IMR-90 (cell line): ENCODE measurements at regions not wholly inside any gene's neighbourhood (a gene's known extent, or its start where the extent isn't known, plus 50 kb on each side); places are given as distances from the start of the nearest gene placed in this dataset.

Source experiments
- ATAC-seq: fragments of 200-7000 bp; cut with Tn5 transposase; 2 replicates; pipeline ENCODE4 v1.9.1; 2020; ENCODE audit warnings: low read depth, mild to moderate bottlenecking, moderate library complexity
- BruUV-seq: library from RNA; stranded (reverse); fragments of 400-500 nt; replicated peaks from 2 replicates; lab custom pipeline; 2021; lab: Mats Ljungman, UMichigan
- CTCF ChIA-PET: fragments of 300-600 bp; formaldehyde crosslinking; extraction: SDS; loops from one replicate; lab custom pipeline; 2021; ENCODE audit warnings: antibody characterized with exemption; lab: Yijun Ruan, JAX
- POLR2A ChIA-PET: fragments of 300-600 bp; sonication (Branson Sonifier 250); formaldehyde crosslinking; loops from one replicate; lab custom pipeline; 2022; ENCODE audit warnings: antibody characterized with exemption; ENCODE audit not compliant: unreplicated experiment; lab: Charles Lee
- DNase-seq: peaks from one replicate; pipeline ENCODE4 v3.0.0; 2013
- H2AFZ ChIP-seq: replicated peaks from 2 replicates; pipeline ENCODE3; 2013; ENCODE audit warnings: low read length, mild to moderate bottlenecking; ENCODE audit not compliant: poor library complexity
- H2AK5ac ChIP-seq: 2 replicates; pipeline ENCODE4 v1.6.1; 2013; ENCODE audit warnings: low read depth, low read length, inconsistent platforms
- H2AK9ac ChIP-seq: replicated peaks from 2 replicates; pipeline ENCODE3; 2013; ENCODE audit warnings: mild to moderate bottlenecking, low read depth, low read length, moderate library complexity; ENCODE audit not compliant: poor library complexity
- H2BK120ac ChIP-seq: 2 replicates; pipeline ENCODE4 v1.6.1; 2013; ENCODE audit warnings: low read depth, low read length, inconsistent platforms
- H2BK15ac ChIP-seq: 3 replicates; pipeline ENCODE4 v1.6.1; 2013; ENCODE audit warnings: low read depth, low read length, inconsistent platforms
- H2BK20ac ChIP-seq: 2 replicates; pipeline ENCODE4 v1.6.1; 2013; ENCODE audit warnings: low read depth, mild to moderate bottlenecking, inconsistent platforms, low read length, moderate library complexity
- H2BK5ac ChIP-seq: 2 replicates; pipeline ENCODE4 v1.6.1; 2013; ENCODE audit warnings: mild to moderate bottlenecking, low read depth, low read length, inconsistent platforms; ENCODE audit not compliant: poor library complexity, severe bottlenecking
- H3K14ac ChIP-seq: replicated peaks from 2 replicates; pipeline ENCODE4 v1.6.1; 2013; ENCODE audit warnings: low read depth, low read length, inconsistent platforms
- H3K18ac ChIP-seq: 2 replicates; pipeline ENCODE4 v1.6.1; 2013; ENCODE audit warnings: low read depth, low read length, control low read depth
- H3K23ac ChIP-seq: 2 replicates; pipeline ENCODE4 v1.6.1; 2013; ENCODE audit warnings: low read depth, low read length, inconsistent platforms
- H3K27ac ChIP-seq: 2 replicates; pipeline ENCODE4 v1.5.1; 2013; ENCODE audit warnings: mild to moderate bottlenecking, control low read depth, low read length; ENCODE audit not compliant: insufficient read depth
- H3K27me3 ChIP-seq: 2 replicates; pipeline ENCODE4 v1.6.1; 2013; ENCODE audit warnings: low read length; ENCODE audit not compliant: control insufficient read depth, insufficient read depth
- H3K36me3 ChIP-seq: 2 replicates; pipeline ENCODE4 v1.6.1; 2013; ENCODE audit warnings: low read length, mixed read lengths; ENCODE audit not compliant: control insufficient read depth, insufficient read depth
- H3K4ac ChIP-seq: 2 replicates; pipeline ENCODE4 v1.6.1; 2013; ENCODE audit warnings: low read depth, low read length, inconsistent platforms
- H3K4me1 ChIP-seq: 2 replicates; pipeline ENCODE4 v1.6.1; 2013; ENCODE audit warnings: low read length, mixed read lengths; ENCODE audit not compliant: control insufficient read depth, insufficient read depth
- H3K4me2 ChIP-seq: 2 replicates; pipeline ENCODE4 v1.6.1; 2013; ENCODE audit warnings: low read depth, mild to moderate bottlenecking, control low read depth, low read length, moderate library complexity
- H3K4me3 ChIP-seq: 2 replicates; pipeline ENCODE4 v1.5.1; 2013; ENCODE audit warnings: low read depth, mild to moderate bottlenecking, control low read depth, low read length, moderate library complexity; ENCODE audit not compliant: insufficient read depth
- H3K56ac ChIP-seq: 2 replicates; pipeline ENCODE4 v1.6.1; 2013; ENCODE audit warnings: low read length, inconsistent platforms; ENCODE audit not compliant: insufficient read depth; ENCODE audit errors: extremely low read depth
- H3K79me1 ChIP-seq, 2 experiments: 2 replicates each; pipeline ENCODE4 v1.6.1; 2013; ENCODE audit warnings: low read length in 2 of 2, inconsistent platforms in 1 of 2, low read depth in 1 of 2
- H3K9ac ChIP-seq: 2 replicates; pipeline ENCODE4 v1.6.1; 2013; ENCODE audit warnings: low read depth, low read length, control low read depth
- H3K9me1 ChIP-seq: 2 replicates; pipeline ENCODE4 v1.6.1; 2013; ENCODE audit warnings: low read length, inconsistent platforms; ENCODE audit not compliant: insufficient read depth
- H3K9me3 ChIP-seq: 2 replicates; pipeline ENCODE4 v1.6.1; 2013; ENCODE audit warnings: low read length; ENCODE audit not compliant: control insufficient read depth, insufficient read depth
- H4K20me1 ChIP-seq: 2 replicates; pipeline ENCODE4 v1.6.1; 2013; ENCODE audit warnings: low read length, inconsistent platforms; ENCODE audit not compliant: insufficient read depth
- H4K5ac ChIP-seq: 2 replicates; pipeline ENCODE4 v1.6.1; 2013; ENCODE audit warnings: mild to moderate bottlenecking, low read depth, low read length, control low read depth
- H4K8ac ChIP-seq, 2 experiments: 2 replicates each; pipeline ENCODE4 v1.6.1; 2013; ENCODE audit warnings: low read depth in 2 of 2, low read length in 2 of 2, control low read depth in 1 of 2, inconsistent platforms in 1 of 2
- H4K91ac ChIP-seq: 2 replicates; pipeline ENCODE4 v1.6.1; 2013; ENCODE audit warnings: low read depth, low read length, inconsistent platforms; ENCODE audit not compliant: insufficient read depth
- BHLHE40 ChIP-seq: fragments of 150-350 bp; IDR thresholded peaks from 2 replicates; pipeline ENCODE4 v1.6.1; 2016; ENCODE audit warnings: mild to moderate bottlenecking, low read depth, low read length
- CEBPB ChIP-seq: IDR thresholded peaks from 2 replicates; pipeline ENCODE4 v1.6.1; 2012; ENCODE audit warnings: low read depth, low read length, improper control_type of control experiment
- MAZ ChIP-seq: IDR thresholded peaks from 2 replicates; pipeline ENCODE4 v1.6.1; 2012; ENCODE audit warnings: low read depth, mild to moderate bottlenecking, low read length, improper control_type of control experiment, moderate library complexity, borderline replicate concordance
- NFE2L2 ChIP-seq: fragments of 150-350 bp; IDR thresholded peaks from 2 replicates; pipeline ENCODE4 v1.6.1; 2016; ENCODE audit warnings: low read depth, mild to moderate bottlenecking, low read length
- RAD21 ChIP-seq: IDR thresholded peaks from 2 replicates; pipeline ENCODE4 v1.6.1; 2012; ENCODE audit warnings: low read length, improper control_type of control experiment
- RCOR1 ChIP-seq: IDR thresholded peaks from 2 replicates; pipeline ENCODE4 v1.6.1; 2012; ENCODE audit warnings: mild to moderate bottlenecking, low read length, improper control_type of control experiment; ENCODE audit not compliant: insufficient replicate concordance
- RFX5 ChIP-seq: IDR thresholded peaks from 2 replicates; pipeline ENCODE4 v1.8.0; 2012; ENCODE audit warnings: low read depth, mild to moderate bottlenecking, low read length, moderate library complexity
- SMC3 ChIP-seq: fragments of 150-350 bp; IDR thresholded peaks from 2 replicates; pipeline ENCODE4 v1.6.1; 2016; ENCODE audit warnings: low read depth, mild to moderate bottlenecking, antibody characterized with exemption, low read length, moderate library complexity
- WGBS, 2 experiments: methylation state at CpG; one replicate each; pipeline versions ENCODE4 v1.1.5 to v1.1.7; 2013; ENCODE audit warnings: missing lambda C conversion rate in 2 of 2; ENCODE audit not compliant: insufficient read length in 1 of 2; ENCODE audit errors: extremely low coverage in 2 of 2; 5-methylcytosine and 5-hydroxymethylcytosine counted together
- dilution Hi-C: fragments of 300-500 bp; cut with HindIII; formaldehyde crosslinking; loops from one replicate; pipeline ENCODE4 v1.14.3; 2018; ENCODE audit warnings: low sequenced_read_pairs; ENCODE audit not compliant: unreplicated experiment
- in situ Hi-C: fragments of 300-500 bp; cut with MboI; formaldehyde crosslinking; loops from 3 replicates; pipeline ENCODE4 v1.14.3; 2019; ENCODE audit warnings: low sequenced_read_pairs, inconsistent platforms, mixed read lengths
- intact Hi-C: fragments of 100-400 bp; cut with micrococcal nuclease; formaldehyde crosslinking; loops from 2 replicates; pipeline ENCODE4 v1.10.0; 2022
- TF ChIP-seq, protein P1 (sequence below): conservative IDR thresholded peaks from 2 replicates; pipeline ENCODE4 v1.5.1; 2012; ENCODE audit warnings: mild to moderate bottlenecking, low read depth, low read length, improper control_type of control experiment
- TF ChIP-seq, protein P2 (sequence below): fragments of 150-350 bp; IDR thresholded peaks from 2 replicates; pipeline ENCODE4 v1.6.1; 2016; ENCODE audit warnings: low read depth, mild to moderate bottlenecking, low read length, moderate library complexity, borderline replicate concordance

DNA sequence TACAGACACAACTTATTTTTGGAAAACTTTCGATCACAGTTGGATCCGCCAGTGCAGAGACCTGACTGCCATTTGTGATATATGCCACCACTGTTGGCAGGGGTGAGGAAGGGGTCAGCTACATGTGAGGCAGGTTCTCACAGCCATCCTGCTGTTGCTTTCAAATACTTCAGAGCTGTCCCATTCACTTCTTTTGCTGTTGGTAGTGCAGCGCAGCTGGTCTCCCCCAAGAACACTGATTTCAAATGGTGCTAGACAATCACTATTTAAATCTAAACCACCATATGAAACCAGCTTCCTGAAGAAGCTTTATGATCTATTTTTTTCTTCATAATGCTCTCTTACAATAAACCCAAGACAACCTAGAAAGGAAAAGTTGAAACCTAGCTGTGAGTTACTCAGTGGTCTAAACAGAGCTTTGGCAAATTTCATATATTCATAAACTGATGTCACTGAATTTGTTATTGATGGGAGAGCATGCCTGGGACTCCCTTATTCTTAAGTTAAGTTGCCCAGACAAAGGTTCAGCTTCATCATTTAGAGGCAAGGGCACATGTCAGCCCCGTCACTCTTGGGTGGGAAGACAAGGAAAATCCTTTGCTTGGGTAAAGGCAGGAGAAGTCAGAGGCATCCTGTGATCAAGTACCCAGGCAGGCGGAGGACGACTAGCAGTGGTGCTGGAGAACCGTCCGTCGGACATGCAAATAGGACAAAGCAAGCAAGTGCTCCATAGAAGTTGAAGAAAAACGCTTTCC, 143.4 kb upstream of the KLF14 start:
- TF ChIP-seq SMC3 (no peak), MAZ (no peak), RCOR1 (no peak), RFX5 (no peak), BHLHE40 (no peak), RAD21 (no peak), NFE2L2 (no peak), CEBPB (no peak)
- TF ChIP-seq, protein P1, sequence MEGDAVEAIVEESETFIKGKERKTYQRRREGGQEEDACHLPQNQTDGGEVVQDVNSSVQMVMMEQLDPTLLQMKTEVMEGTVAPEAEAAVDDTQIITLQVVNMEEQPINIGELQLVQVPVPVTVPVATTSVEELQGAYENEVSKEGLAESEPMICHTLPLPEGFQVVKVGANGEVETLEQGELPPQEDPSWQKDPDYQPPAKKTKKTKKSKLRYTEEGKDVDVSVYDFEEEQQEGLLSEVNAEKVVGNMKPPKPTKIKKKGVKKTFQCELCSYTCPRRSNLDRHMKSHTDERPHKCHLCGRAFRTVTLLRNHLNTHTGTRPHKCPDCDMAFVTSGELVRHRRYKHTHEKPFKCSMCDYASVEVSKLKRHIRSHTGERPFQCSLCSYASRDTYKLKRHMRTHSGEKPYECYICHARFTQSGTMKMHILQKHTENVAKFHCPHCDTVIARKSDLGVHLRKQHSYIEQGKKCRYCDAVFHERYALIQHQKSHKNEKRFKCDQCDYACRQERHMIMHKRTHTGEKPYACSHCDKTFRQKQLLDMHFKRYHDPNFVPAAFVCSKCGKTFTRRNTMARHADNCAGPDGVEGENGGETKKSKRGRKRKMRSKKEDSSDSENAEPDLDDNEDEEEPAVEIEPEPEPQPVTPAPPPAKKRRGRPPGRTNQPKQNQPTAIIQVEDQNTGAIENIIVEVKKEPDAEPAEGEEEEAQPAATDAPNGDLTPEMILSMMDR = no peak
- TF ChIP-seq, protein P2, sequence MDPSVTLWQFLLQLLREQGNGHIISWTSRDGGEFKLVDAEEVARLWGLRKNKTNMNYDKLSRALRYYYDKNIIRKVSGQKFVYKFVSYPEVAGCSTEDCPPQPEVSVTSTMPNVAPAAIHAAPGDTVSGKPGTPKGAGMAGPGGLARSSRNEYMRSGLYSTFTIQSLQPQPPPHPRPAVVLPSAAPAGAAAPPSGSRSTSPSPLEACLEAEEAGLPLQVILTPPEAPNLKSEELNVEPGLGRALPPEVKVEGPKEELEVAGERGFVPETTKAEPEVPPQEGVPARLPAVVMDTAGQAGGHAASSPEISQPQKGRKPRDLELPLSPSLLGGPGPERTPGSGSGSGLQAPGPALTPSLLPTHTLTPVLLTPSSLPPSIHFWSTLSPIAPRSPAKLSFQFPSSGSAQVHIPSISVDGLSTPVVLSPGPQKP = no peak
- Histone ChIP-seq H2AFZ (no peak overlapping the region), H3K27ac (peak overlapping the region; percentile 24; the same call in 1 of the 2 replicates), H3K23ac (peak overlapping the region; percentile 40), H2AK9ac (peak overlapping the region; percentile 42), H3K4me1 (peaks cover 34% of the 10 kb centered on the region), H4K5ac (no peak overlapping the region), H3K9me3 (no peaks in the 10 kb centered on the region), H2AK5ac (no peak overlapping the region), H3K9me1 (peaks cover 36% of the 10 kb centered on the region), H3K56ac (no peak overlapping the region), H3K4me2 (no peak overlapping the region), H3K27me3 (no peaks in the 10 kb centered on the region), H3K4ac (peak overlapping the region; percentile 44; the same call in 1 of the 2 replicates), H3K79me1 (peaks cover 38 to 85% of the 10 kb centered on the region in 2 experiments), H3K18ac (peak overlapping the region; percentile 2; the same call in 1 of the 2 replicates), H3K36me3 (peaks cover 69% of the 10 kb centered on the region), H3K9ac (no peak overlapping the region), H2BK120ac (no peak overlapping the region), H2BK20ac (no peak overlapping the region), H4K20me1 (peaks cover 90% of the 10 kb centered on the region), H2BK5ac (peak overlapping the region; percentile 54), H3K4me3 (no peak overlapping the region), H4K8ac (peak overlapping the region in 1 of 2 experiments; percentile 39; a peak in 2 of 4 replicates), H2BK15ac (no peak overlapping the region), H3K14ac (peak overlapping the region; percentile 48), H4K91ac (no peak overlapping the region; the same call in 1 of the 2 replicates)
- dilution Hi-C loops (no loop called here), intact Hi-C loops (no loop called here), in situ Hi-C loops (no loop called here)
- 100% methylated on average over 1 of the region's 10 CpGs; no CpG with 5 or more reads in 1 of the 2 experiments for WGBS, 2 experiments
- ChIA-PET CTCF (interaction anchor here (1.1 kb wide), 1 partner anchor 19 kb away, joined by 4 read pairs; no protein-coding TSS in a partner anchor), POLR2A (interaction anchor here (0.6 kb wide), 1 partner anchor 11 kb away, joined by 4 read pairs; no protein-coding TSS in a partner anchor)
- DNase-seq (peak; percentile 17), ATAC-seq (no peak)
- BruUV-seq = no TSS peak
